HFFc6 (cell line): ENCODE measurements at regions not wholly inside any gene's neighbourhood (a gene's known extent, or its start where the extent isn't known, plus 50 kb on each side); places are given as distances from the start of the nearest gene placed in this dataset.

ENCODE experiments used
- DNase-seq: peaks from one replicate; pipeline ENCODE4 v3.0.0-alpha.2; 2018
- H3K27ac Mint-ChIP-seq: 2 replicates; pipeline ENCODE4 v1.8.0; 2020; ENCODE audit warnings: mild to moderate bottlenecking, mixed read lengths
- H3K27me3 Mint-ChIP-seq: 2 replicates; pipeline ENCODE4 v1.8.0; 2021; ENCODE audit warnings: mild to moderate bottlenecking, moderate library complexity, mixed read lengths; ENCODE audit not compliant: insufficient read depth
- H3K36me3 Mint-ChIP-seq: 2 replicates; pipeline ENCODE4 v1.8.0; 2021; ENCODE audit warnings: low read depth, mixed read lengths
- H3K4me1 Mint-ChIP-seq: 2 replicates; pipeline ENCODE4 v1.8.0; 2020; ENCODE audit warnings: low read depth, mixed read lengths
- H3K4me3 Mint-ChIP-seq: 2 replicates; pipeline ENCODE4 v1.8.0; 2020; ENCODE audit warnings: mild to moderate bottlenecking, moderate library complexity, mixed read lengths
- H3K9me3 Mint-ChIP-seq: 2 replicates; pipeline ENCODE4 v1.8.0; 2020; ENCODE audit warnings: mild to moderate bottlenecking, mixed read lengths
- CTCF ChIP-seq: fragments of 200-600 bp; sonication (generic); IDR thresholded peaks from 2 replicates; pipeline ENCODE4 v1.5.0; 2021; ENCODE audit warnings: antibody characterized with exemption, mild to moderate bottlenecking

GRCh38 chr5:99258819-99259218 is 330.0 kb upstream of the CHD1 start:
- H3K27ac Mint-ChIP-seq, result no peak overlapping the region
- TF ChIP-seq CTCF, result no peak
- peaks cover 45% of the 10 kb centered on the region for H3K9me3 Mint-ChIP-seq
- H3K4me3 Mint-ChIP-seq, result no peak overlapping the region
- no peaks in the 10 kb centered on the region for H3K4me1 Mint-ChIP-seq
- peaks cover 12% of the 10 kb centered on the region for H3K36me3 Mint-ChIP-seq
- H3K27me3 Mint-ChIP-seq, result no peaks in the 10 kb centered on the region
- no peak for DNase-seq

- no peaks in the 10 kb centered on the region; the same call in 1 of the 2 replicates for H3K36me3 Mint-ChIP-seq
- no peak for TF ChIP-seq CTCF
- H3K27me3 Mint-ChIP-seq, result no peaks in the 10 kb centered on the region
- no peak overlapping the region for H3K27ac Mint-ChIP-seq
- H3K9me3 Mint-ChIP-seq, result peaks cover 11% of the 10 kb centered on the region
- no peak overlapping the region for H3K4me3 Mint-ChIP-seq
- no peaks in the 10 kb centered on the region for H3K4me1 Mint-ChIP-seq
- no peak for DNase-seq
These were observed 319.3 kb upstream of the CHD1 start for GRCh38 chr5:99248066-99248465.

- Mint-ChIP-seq H3K27me3 (no peaks in the 10 kb centered on the region), H3K4me1 (no peaks in the 10 kb centered on the region), H3K4me3 (no peak overlapping the region), H3K9me3 (peaks cover 11% of the 10 kb centered on the region), H3K27ac (no peak overlapping the region), H3K36me3 (no peaks in the 10 kb centered on the region; the same call in 1 of the 2 replicates)
- TF ChIP-seq CTCF, result no peak
- DNase-seq, result no peak
These were observed 318.5 kb upstream of the CHD1 start for GRCh38 chr5:99247346-99247745.

- Mint-ChIP-seq H3K9me3 (peaks cover 12% of the 10 kb centered on the region), H3K36me3 (no peaks in the 10 kb centered on the region; the same call in 1 of the 2 replicates), H3K4me3 (no peak overlapping the region), H3K4me1 (no peaks in the 10 kb centered on the region), H3K27ac (no peak overlapping the region), H3K27me3 (no peaks in the 10 kb centered on the region)
- no peak for DNase-seq
- TF ChIP-seq CTCF, result no peak
These were observed 314.3 kb upstream of the CHD1 start for GRCh38 chr5:99243111-99243510.

- TF ChIP-seq CTCF, result no peak
- DNase-seq, result no peak
- no peaks in the 10 kb centered on the region for H3K4me1 Mint-ChIP-seq
- no peak overlapping the region for H3K27ac Mint-ChIP-seq
- no peaks in the 10 kb centered on the region; the same call in 1 of the 2 replicates for H3K27me3 Mint-ChIP-seq
- no peak overlapping the region for H3K4me3 Mint-ChIP-seq
- H3K9me3 Mint-ChIP-seq, result peaks cover 20% of the 10 kb centered on the region
- peaks cover 4% of the 10 kb centered on the region for H3K36me3 Mint-ChIP-seq
These were observed 311.1 kb upstream of the CHD1 start for GRCh38 chr5:99239826-99240360.
